ENCODE measurements at regions not wholly inside any gene's neighbourhood (a gene's known extent, or its start where the extent isn't known, plus 50 kb on each side); places are given as distances from the start of the nearest gene placed in this dataset.

DNA sequence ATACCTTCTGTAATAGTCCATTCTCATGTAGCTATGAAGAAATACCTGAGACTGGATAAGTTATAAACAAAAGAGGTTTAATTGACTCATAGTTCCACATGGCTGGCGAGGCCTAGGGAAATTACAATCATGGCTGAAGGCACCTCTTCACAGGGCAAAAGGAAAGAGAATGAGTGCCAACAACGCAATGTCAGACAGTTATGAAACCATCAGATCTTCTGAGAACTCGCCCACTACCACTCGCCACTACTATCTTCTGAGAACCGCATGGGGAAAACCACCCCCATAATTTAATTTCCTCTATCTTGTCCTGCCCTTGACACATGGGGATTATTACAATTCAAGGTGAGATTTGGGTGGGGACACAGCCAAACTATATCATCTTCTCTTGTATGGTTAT is 406.8 kb upstream of the CBLB start:
- no peak for TF ChIP-seq SPI1 (IDR thresholded peaks at IDR 0.05; ENCODE audit: borderline replicate concordance, low read depth)
- TF ChIP-seq CTCF (IDR thresholded peaks at IDR 0.05; ENCODE audit: insufficient read depth, low read length): no peak
- no peak for TF ChIP-seq POLR2AphosphoS5 (IDR thresholded peaks at IDR 0.05; ENCODE audit: low read depth)
- no peak for TF ChIP-seq REST (IDR thresholded peaks at IDR 0.05; ENCODE audit: insufficient replicate concordance, low read depth)
- TF ChIP-seq GABPA (IDR thresholded peaks at IDR 0.05; ENCODE audit: low read depth): no peak

Data from HL-60 (cell line).